NCI-H345 treated with DMSO at 0.1 percent for 48 hours (cell line): ENCODE measurements at regions not wholly inside any gene's neighbourhood (a gene's known extent, or its start where the extent isn't known, plus 50 kb on each side); places are given as distances from the start of the nearest gene placed in this dataset.

Source experiments
- DNase-seq: peaks from one replicate; lab custom pipeline; 2025; ENCODE audit not compliant: unreplicated experiment; lab: John Stamatoyannopoulos, UW

GRCh38 chr3:14286887-14287500, 108.4 kb downstream of the LSM3 start:
- DNase-seq: peak; percentile 72

GRCh38 chr3:14288177-14288788, 109.7 kb downstream of the LSM3 start:
- DNase-seq: no peak

- DNase-seq: no peak
These were observed 110.3 kb downstream of the LSM3 start for GRCh38 chr3:14288833-14289451.

GRCh38 chr3:14289590-14290461, 111.2 kb downstream of the LSM3 start:
- no peak for DNase-seq

- no peak for DNase-seq
These were observed 111.6 kb upstream of the SLC6A6 start for GRCh38 chr3:14290631-14291385.

- no peak for DNase-seq
These were observed 107.4 kb upstream of the SLC6A6 start for GRCh38 chr3:14295037-14295436.

- DNase-seq: no peak
These were observed 106.6 kb upstream of the SLC6A6 start for GRCh38 chr3:14295801-14296200.

GRCh38 chr3:14297305-14297704, 105.1 kb upstream of the SLC6A6 start:
- DNase-seq: no peak

GRCh38 chr3:14297784-14298236, 104.6 kb upstream of the SLC6A6 start:
- DNase-seq: no peak

- DNase-seq: no peak
These were observed 104.0 kb upstream of the SLC6A6 start for GRCh38 chr3:14298442-14298841.

- no peak for DNase-seq
These were observed 103.3 kb upstream of the SLC6A6 start for GRCh38 chr3:14298991-14299555.

- no peak for DNase-seq
These were observed 102.6 kb upstream of the SLC6A6 start for GRCh38 chr3:14299767-14300166.

GRCh38 chr3:14300721-14301399, 101.5 kb upstream of the SLC6A6 start:
- DNase-seq: no peak

GRCh38 chr3:14301558-14301957, 100.8 kb upstream of the SLC6A6 start:
- DNase-seq: no peak

GRCh38 chr3:14303336-14304100, 98.9 kb upstream of the SLC6A6 start:
- no peak for DNase-seq

- DNase-seq: no peak
These were observed 98.0 kb upstream of the SLC6A6 start for GRCh38 chr3:14304101-14305045.

GRCh38 chr3:14305324-14305723, 97.1 kb upstream of the SLC6A6 start:
- no peak for DNase-seq

GRCh38 chr3:14306142-14306541, 96.3 kb upstream of the SLC6A6 start:
- DNase-seq: no peak
